GM18870 (cell line): ENCODE measurements at regions not wholly inside any gene's neighbourhood (a gene's known extent, or its start where the extent isn't known, plus 50 kb on each side); places are given as distances from the start of the nearest gene placed in this dataset.
"Not testable (repeated sequence)": the region's sequence is repeated elsewhere in the genome, so short reads cannot be mapped to it uniquely, and the experiment has no call there.

Experiments used
- ATAC-seq: cut with Tn5 transposase; IDR thresholded peaks from one replicate; pipeline ENCODE4 v1.9.1; 2021; ENCODE audit warnings: moderate library complexity; ENCODE audit not compliant: unreplicated experiment

DNA sequence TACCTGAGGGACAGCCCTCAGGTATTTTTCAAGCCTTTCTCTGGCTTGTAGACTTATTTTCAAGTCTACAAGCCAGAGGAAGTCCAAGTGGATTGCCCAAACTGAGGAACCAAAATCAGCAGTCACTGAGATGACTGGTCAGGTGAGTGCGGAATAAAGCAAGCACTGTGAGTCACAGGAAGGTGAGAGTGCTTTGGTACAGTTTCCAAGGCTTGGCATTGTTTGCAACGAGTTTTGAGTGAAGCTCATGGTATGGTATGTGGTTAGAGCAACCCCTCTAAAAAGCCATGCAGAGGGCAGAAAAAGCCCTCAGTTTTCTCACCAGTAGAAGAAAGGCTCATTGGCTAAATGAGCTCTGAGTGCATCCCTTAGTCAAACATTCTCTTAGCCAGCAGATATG is 112.8 kb upstream of the EOLA2 start:
- no peak for ATAC-seq

DNA sequence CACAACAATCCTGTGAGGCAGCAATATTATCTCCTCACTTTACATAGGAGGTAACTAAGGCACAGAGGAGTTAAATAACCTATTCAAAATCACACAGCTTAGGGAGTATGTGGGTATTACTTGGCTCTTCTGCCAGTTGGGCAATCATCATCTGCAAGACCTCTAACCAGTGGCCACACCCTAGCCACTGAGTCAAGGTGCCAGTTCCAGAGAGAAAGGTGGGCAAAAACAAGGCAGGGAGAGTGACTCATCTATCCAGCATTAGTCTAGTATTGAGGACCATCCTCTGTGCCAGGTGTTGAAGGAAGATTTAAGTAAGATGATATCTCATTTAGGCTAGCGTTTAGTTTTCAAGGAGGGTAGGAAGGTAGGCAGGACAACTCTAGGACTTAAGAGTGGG is 113.9 kb upstream of the EOLA2 start:
- ATAC-seq: no peak

DNA sequence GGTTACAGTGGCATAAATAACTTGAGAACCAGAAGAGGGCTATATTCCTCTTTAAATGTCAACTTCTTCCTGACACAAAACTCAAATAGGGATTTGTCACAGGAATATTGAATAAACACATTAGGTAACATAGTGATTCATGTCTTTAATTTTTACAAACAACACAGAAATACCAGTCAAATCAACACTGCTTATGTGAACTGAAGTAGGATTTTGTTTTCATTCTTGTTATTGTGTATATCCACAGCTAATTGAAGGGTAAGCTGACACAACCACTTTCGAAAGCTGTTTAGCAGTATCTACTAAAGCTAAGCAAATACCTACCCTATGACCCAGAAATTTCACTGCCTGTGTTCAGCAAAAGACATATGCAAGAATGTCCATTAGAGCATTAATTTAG is 120.4 kb upstream of the EOLA2 start:
- ATAC-seq: no peak

DNA sequence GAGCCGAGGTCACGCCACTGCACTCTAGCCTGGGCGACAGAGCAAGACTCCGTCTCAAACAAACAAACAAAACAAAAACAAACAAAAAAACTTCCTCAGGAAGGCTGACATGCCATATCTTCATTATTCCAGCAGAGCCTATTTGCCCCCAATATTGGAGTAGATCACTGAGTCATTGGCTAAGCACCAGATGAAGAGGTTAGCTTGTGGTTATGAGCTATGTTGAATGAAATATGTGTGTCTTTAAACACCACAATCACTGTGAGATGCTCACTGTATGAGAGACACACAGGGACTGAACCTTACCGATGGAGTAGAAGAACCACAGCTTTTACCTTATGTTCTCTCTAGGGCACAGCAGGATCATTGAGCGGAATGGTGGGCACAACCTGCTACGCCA is 122.1 kb upstream of the EOLA2 start:
- ATAC-seq: no peak

DNA sequence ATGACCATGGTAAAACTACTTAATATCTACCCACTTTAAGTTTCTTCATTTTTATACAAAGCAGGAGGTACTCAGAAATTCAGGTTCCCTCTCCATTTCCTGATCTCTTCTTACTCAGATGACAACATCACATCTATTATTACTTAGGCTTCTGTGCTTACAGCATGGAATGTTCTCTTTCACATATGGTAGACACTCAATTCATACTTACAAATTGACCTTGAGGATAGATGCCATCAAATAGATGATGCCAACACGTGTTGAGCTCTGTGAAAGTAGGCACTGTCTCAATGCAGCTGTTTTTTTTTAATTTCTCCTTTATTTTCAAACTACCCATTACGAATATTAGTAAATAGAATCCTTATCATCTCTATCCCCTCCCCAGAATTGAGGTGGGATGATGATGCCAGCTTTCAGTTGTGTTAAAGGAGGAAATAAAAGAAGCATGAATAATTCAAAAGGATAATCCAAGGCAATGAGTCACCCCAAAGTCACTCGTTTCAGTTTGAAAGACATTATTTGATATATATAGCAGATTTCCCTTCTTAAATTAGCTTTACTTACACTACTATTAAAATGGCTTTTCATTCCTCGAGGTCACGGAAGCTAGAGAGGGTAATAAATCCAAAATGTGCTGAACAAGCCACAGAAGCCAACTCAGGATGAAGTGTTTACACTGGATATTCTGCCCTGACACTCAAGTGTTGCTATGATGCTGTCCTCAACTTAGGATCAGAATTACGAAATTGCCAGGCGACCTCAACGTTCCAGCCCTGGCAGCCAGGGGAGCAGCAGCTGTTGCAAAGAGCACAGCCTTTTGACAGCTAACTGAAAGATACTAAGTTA is 124.2 kb upstream of the EOLA2 start:
- no peak for ATAC-seq

DNA sequence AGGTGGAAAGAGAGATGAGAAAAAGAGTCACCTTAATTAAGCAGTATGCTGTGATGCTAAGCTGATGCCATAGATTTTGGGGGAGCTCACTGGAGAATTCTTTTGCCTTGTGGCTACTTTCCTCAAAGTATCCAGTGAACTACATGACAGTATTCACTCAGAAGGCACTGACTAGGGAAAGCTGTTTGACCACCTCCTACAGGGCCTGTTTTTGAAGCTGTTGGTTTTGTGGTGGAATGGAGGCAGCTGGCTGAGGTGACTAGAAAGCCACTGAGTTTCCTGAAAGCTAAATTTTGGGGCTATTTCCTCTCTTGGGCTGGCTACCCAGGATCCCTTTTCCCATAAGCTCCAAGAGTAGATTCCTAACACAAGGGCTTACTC is 124.8 kb upstream of the EOLA2 start:
- no peak for ATAC-seq

DNA sequence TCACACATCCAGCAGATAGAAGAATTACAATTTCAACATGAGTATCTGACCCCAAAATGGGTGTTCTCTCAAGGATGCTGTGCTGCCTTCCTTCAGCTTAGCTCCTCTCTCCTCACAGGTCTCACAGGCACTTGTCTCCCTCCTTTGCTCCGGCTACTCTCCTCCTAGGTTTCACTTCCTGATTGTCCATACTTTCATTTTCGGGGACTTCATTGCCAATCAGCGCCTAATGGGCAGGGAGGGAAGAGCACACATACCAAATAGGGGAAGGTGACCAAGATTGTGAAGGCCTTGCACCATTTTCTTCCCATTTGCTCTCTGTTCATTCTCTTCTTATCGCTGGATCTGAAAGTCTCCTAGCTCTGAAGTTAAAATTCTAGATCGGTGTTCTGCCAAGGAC is 125.4 kb upstream of the EOLA2 start:
- ATAC-seq: no peak

DNA sequence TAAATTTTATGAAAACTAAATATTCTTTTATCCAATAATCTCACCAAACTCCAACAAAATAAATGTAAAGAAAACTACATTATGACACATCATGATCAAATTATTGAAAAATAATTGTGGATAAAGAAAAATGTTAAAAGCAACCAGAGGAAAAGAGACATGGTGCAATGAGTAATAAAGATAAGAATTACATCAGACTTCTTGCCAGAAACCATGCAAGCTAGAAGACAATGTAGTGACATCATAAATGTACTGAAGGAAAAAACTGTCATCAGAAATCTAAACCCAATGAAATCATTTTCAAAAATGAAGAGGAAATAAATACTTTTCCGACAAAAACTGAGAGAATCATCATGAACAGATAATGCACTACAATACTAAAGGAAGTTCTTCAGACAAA is 135.9 kb upstream of the EOLA2 start:
- no peak for ATAC-seq

DNA sequence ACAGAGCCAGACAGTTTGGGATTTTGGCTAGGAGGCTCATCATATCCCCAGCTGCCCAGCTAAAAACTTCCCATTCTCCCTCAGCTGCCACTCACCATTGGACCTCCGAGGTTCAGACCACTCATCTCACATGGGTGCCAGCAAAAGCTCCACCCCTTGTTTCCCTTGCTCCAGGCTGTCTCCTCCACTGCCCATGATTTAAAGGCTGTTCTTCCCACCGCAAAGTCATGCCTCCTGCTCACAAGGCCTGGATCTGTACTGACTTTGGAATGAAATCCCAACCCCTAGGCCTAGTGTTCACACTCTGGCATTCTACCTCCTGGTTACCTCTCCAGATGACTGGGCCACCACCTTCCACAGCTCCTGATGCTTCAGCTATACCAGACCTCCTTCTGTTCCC is 142.2 kb upstream of the EOLA2 start:
- no peak for ATAC-seq

DNA sequence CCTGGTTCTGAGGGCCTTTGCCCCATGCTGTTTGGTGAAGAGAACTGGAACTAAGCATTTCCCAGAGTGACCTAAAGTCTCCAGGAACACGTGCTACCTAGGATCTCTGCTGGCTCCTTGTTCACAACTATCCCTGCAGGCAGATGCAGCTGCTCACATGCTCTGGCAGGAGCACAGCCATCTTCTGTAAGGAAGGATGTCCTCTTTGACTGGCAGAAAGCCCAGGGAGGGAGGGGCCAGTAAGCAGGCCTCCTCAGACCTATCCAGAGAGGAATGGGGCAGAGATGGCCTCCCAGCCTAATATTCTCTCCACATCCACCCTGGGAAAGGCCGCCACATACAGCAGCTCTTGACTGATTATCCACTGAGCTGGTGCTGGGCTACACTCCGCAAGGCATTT is 142.8 kb upstream of the EOLA2 start:
- no peak for ATAC-seq

DNA sequence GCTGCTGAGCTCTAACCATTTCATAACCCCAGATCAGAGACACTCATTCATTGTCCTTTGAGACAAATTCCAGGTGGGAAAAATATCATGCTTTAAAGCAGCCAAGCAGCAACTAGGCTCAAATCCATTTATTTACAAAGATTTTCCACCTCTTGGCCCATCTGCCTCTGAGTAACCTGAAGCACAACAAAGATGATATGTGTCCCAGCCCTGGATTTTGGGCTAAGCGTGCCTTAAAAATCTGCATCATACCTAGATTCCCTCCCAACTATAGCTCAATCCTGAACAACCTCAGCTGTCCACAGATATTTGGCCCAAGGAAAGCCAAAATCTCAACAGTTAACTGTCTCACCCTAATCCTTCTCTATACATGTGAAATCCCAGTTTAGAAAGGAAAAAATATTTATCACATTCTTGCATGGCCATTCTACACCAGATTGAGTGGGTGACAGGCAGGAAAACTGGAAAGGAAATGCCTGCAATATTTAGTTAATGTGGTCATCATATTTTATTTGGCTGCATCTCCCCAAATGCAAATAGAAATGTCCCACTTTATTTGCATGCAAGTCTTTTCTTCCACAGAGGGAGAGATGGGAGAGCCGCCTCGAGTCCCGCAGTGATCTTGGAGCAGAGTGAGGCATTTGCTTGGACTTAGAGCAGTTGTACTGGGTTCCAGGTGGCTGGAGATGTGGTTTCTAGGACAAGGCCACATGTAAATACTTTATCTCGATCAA is 146.4 kb upstream of the EOLA2 start:
- no peak for ATAC-seq

DNA sequence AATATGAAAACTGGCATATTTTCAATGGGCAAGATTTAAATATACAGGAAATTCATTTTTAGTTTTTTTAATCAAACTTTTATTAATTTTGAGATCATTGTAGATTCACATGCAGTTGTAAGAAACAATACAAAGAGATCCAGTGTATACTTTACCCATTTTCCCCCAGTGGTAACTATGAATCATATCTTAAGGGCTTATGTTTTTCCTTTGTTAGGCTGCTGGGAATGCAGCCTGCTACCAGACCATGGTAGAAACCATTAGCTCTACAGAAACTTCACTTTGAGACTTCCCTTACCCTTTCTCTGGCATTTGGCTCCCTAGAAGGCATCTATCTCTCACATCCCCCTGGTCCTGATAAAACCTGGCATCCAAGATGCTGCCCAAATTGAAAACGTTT is 147.6 kb upstream of the EOLA2 start:
- no peak for ATAC-seq

DNA sequence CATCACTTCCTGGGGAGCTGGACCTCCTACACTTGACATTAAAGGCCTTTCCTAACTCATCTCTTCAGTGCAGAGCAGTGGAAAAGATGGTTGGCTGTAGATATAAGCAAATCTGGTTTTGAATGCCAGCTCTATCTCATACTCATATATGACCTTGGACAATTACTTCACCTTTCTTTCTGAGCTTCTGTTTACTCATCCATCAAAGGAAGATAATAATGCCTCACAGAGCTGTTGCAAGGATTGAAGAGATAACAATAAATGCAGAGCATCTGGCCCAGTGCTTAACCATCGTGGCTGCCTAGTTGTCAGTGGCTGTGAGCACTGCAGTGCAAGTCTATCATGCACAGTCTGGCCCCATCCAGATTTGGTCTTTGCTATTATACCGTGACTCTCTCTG is 148.1 kb upstream of the EOLA2 start:
- no peak for ATAC-seq

DNA sequence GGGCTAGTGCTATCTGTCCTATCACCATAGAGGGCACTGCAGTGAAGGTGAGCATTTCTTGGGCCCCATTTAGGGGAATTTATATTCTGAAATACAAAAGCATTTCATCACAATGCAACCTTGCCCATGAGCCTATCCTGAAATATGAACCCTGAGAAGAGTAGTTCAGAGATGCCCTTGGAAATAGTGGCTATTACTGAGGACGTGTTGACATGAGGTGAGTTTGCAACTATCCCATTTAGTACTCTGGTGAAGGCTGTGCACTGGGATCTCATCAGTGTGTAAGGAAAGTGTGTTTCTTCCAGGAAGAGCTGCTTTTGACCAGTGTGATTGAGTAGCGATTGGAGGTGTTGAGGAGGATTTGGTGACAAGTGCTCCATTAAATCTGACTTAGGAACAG is 149.3 kb upstream of the EOLA2 start:
- ATAC-seq: no peak

DNA sequence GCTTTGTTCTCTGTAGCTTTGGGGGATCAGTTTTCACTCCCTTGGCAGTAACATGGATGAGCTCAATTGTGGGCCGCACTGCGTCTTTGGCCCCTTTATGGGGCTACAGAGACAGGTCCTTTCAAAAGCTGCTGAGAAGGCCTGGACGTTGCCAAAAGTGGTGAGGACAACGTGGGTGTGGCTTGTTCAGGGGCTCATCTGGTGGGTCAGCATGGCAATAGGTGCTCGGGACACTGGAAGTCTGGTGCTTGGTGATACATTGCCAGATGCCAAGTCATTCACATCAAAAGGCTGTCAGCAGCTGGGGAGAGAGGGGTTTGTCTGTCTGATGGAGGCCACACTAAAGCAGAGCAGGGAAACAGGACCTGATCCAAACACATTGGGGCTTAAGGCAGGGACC is 149.8 kb upstream of the EOLA2 start:
- no peak for ATAC-seq

DNA sequence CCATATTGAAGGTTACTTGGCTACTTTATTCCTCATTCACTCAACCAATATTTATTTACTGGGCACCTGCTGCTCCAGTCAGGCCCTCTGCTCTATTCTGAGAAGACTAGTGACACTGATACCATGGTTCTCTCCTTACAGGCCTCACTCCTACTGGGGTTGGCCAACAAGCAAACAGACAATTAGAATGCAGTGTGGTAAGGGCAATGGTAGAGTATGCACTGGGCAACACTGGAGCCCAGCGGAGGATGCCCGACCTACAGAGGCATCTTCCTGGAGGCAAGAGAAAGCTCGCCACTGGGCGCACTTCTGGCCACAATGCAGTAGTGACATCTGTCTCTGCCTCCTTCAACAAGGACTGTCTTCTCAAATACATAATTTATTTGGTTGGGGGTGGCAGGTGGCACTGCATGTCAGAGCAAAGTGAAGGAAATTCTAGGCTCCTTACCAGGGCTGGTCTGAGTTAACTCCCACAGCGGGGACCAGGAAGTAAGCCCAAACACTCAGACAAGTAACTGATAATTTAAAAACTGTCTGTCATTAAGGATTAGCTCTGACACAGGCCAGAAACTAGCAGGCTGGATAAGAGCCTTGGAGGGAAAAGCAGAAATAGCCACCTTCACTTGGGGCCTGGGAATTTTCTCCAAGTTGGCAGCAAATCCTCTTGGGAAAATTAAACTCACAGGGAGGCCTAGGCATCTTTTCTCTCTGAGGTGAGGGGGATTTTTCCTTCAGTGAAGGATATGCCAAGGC is 150.7 kb upstream of the EOLA2 start:
- ATAC-seq: no peak

DNA sequence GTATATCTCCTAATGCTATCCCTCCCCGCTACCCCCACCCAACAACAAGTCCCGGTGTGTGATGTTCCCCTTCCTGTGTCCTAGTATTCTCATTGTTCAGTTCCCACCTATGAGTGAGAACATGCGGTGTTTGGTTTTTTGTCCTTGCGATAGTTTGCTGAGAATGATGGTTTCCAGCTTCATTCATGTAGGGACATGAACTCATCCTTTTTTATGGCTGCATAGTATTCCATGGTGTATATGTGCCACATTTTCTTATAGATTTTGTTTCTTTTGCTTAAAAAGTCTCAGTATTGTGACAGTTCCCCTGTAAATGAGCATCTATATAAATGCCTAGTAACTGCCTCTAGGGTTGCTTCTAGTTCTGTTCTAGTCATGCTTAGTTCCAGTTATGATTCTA is 153.0 kb upstream of the EOLA2 start:
- not testable (repeated sequence) for ATAC-seq

DNA sequence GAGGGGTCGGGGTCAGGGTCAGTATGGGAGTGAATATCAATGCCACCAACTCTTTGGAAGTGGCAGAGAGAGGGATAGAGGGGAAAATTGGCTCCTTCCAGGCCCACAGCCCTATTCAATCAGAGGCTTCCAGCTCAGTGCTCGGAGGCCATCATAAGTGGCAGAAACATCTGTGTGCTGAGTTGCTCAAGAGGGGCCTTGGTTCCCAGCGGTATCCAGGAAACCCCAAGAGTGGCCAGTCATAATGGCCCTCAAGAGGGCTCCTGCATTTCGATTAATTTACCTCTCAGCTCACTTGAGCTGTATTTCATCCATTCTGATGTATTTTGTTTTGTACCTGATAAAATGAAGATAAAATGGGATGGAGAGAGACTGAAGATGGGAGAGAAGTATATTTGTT is 154.3 kb upstream of the EOLA2 start:
- ATAC-seq: no peak

DNA sequence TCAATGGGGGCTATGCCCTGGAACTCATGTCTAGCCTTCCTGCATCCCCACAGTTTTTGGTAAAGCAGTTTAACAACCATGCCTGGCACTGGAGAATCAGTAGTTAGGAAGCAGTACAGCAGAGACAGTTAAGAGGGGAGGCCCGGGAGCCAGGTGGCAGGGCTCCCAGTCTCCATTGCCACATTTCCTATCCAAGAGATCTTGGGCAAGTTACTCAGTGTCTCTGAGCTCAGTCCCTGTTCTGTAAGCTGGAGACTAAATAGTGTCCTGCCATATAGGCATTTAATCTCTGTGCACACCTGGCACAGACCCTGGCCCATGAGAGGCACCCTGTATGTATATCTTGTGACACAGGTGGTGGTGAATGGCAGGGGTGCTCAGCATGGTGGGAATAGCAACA is 156.1 kb upstream of the EOLA2 start:
- no peak for ATAC-seq

DNA sequence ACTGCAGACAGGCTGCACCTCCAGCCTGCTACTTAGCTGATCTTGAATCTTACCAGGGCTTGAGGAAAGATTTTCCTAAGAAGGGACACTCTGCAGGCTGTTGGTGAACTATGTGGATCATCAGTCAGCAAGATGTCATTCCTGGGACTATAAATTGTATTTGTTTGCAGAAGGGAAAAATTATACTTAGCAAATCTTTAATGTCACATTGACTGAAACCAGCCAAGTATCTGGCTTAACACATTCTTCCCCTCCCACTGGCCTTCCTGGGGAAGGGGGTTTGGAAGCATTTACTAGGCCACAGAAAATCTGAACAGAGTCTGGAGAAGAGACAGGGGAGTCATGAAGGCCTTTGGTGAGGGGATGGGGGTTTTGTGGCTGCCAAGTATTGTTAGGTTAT is 156.7 kb upstream of the EOLA2 start:
- no peak for ATAC-seq

DNA sequence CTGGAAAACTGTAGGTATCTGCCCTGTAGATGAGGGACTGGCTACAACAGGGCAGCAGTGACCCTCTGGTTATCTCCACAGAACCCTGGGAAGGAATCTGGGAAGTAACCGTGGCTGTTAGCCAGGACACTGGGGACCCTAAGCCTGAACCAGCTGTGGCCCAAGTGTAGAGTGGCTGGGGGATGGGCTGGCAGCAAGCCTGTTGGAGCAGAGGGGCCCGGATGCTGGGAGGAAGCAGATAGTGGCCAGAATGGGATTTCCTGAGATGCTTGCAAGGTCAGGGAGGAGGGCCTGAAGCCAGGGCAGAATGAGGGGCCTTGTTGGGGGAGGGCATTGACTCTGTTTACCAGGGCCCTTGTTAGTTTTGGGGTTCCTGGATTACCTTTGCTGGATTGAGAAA is 161.0 kb upstream of the EOLA2 start:
- no peak for ATAC-seq

DNA sequence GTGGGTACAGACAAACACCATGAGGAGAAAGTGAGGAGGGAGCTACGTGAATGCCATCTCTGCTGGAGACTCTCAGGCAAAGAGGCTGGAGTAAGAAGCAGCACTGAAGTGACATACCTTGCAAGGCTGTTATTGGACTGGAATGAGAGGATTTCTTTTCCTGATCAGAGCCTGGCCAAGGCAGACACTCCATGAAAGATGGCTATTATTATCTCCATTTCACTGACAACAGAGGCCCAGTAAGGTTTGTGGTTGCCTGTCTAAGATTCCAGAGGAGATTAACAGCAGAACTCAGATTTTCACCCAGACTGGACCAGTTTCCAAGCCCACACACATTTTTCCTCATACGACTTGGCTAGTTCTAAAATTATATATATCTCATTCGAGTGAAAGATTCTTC is 162.0 kb upstream of the EOLA2 start:
- ATAC-seq: no peak
